Small intestine (tissue), 7 donors: ENCODE measurements at regions not wholly inside any gene's neighbourhood (a gene's known extent, or its start where the extent isn't known, plus 50 kb on each side); places are given as distances from the start of the nearest gene placed in this dataset.
"Not testable (repeated sequence)": the region's sequence is repeated elsewhere in the genome, so short reads cannot be mapped to it uniquely, and the experiment has no call there.

Experiments used
- DNase-seq, 2 donors: peaks; one replicate each; pipeline versions ENCODE4 v3.0.0 to v3.0.0-alpha.2; 2013
- FAIRE-seq: peaks from 2 replicates; lab custom pipeline; 2012; peaks lifted over from hg19 to GRCh38; lab: Jason Lieb, UNC
- H3K27ac ChIP-seq, 3 donors: one replicate each; pipeline ENCODE4 v1.5.1; 2013; ENCODE audit warnings: low read length in 2 of 3, mild to moderate bottlenecking in 2 of 3, control low read depth in 1 of 3, inconsistent platforms in 1 of 3, low read depth in 1 of 3, moderate library complexity in 1 of 3
- H3K27me3 ChIP-seq, 3 donors: one replicate each; pipeline ENCODE4 v1.6.1; 2013; ENCODE audit warnings: low read length in 3 of 3, inconsistent platforms in 1 of 3; ENCODE audit not compliant: control insufficient read depth in 3 of 3, insufficient read depth in 3 of 3
- H3K36me3 ChIP-seq, 3 donors: one replicate each; pipeline ENCODE4 v1.6.1; 2013; ENCODE audit warnings: low read length in 3 of 3, inconsistent platforms in 1 of 3, low read depth in 1 of 3, mild to moderate bottlenecking in 1 of 3, moderate library complexity in 1 of 3; ENCODE audit not compliant: control insufficient read depth in 3 of 3, insufficient read depth in 2 of 3
- H3K4me1 ChIP-seq, 3 donors: one replicate each; pipeline ENCODE4 v1.6.1; 2013; ENCODE audit warnings: low read length in 2 of 3, inconsistent platforms in 1 of 3, low read depth in 1 of 3, mild to moderate bottlenecking in 1 of 3, moderate library complexity in 1 of 3; ENCODE audit not compliant: control insufficient read depth in 3 of 3, insufficient read depth in 2 of 3
- H3K4me3 ChIP-seq, 3 donors: one replicate each; pipeline ENCODE4 v1.5.1; 2013; ENCODE audit warnings: low read length in 3 of 3, control low read depth in 1 of 3, inconsistent platforms in 1 of 3, low read depth in 1 of 3, mild to moderate bottlenecking in 1 of 3, moderate library complexity in 1 of 3
- H3K9me3 ChIP-seq, 2 donors: one replicate each; pipeline ENCODE4 v1.6.1; 2013; ENCODE audit warnings: low read depth in 1 of 2, low read length in 1 of 2; ENCODE audit not compliant: control insufficient read depth in 2 of 2, insufficient read depth in 1 of 2
- WGBS, 3 donors: extraction: QIAGEN DNeasy Blood & Tissue Kit; methylation state at CpG; one replicate each; pipeline ENCODE4 v1.1.7; 2013; 5-methylcytosine and 5-hydroxymethylcytosine counted together
- donor health status: healthy with polysubstance abuse.
- donor health status: control.
- donor health status: control.
- donor health status: Bipolar disorder and iron deficiency.
- donor health status: healthy.

DNA sequence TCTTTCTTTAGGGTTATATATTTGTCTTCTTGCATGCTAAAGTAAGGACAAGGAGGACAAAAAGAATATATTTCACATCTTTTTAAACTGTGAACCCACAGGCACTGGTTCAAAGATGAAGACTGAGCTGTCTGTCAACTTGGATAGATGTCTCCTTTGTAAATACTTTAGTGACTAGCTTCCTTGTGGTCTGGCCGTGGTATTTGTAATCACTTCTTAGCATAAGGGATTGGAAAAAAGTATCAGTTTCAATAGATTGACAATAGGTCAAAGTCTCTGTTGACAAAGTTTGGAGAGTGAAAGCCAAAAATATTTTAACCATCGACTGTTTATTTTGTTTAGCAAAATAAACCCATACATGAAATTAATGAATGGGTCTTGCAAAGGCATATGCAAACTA lies 91.4 kb downstream of the TMEM167A start:
- H3K27ac ChIP-seq: no peak overlapping the region
- H3K36me3 ChIP-seq: no peaks in the 10 kb centered on the region
- no peak overlapping the region for H3K4me3 ChIP-seq
- DNase-seq (no peak), FAIRE-seq (no peak)
- H3K9me3 ChIP-seq: no peaks in the 10 kb centered on the region
- WGBS, 3 donors: 8 to 27% (median 14%) methylated on average over 2 of the region's 2 CpGs
- no peaks in the 10 kb centered on the region for H3K4me1 ChIP-seq
- no peaks in the 10 kb centered on the region for H3K27me3 ChIP-seq

DNA sequence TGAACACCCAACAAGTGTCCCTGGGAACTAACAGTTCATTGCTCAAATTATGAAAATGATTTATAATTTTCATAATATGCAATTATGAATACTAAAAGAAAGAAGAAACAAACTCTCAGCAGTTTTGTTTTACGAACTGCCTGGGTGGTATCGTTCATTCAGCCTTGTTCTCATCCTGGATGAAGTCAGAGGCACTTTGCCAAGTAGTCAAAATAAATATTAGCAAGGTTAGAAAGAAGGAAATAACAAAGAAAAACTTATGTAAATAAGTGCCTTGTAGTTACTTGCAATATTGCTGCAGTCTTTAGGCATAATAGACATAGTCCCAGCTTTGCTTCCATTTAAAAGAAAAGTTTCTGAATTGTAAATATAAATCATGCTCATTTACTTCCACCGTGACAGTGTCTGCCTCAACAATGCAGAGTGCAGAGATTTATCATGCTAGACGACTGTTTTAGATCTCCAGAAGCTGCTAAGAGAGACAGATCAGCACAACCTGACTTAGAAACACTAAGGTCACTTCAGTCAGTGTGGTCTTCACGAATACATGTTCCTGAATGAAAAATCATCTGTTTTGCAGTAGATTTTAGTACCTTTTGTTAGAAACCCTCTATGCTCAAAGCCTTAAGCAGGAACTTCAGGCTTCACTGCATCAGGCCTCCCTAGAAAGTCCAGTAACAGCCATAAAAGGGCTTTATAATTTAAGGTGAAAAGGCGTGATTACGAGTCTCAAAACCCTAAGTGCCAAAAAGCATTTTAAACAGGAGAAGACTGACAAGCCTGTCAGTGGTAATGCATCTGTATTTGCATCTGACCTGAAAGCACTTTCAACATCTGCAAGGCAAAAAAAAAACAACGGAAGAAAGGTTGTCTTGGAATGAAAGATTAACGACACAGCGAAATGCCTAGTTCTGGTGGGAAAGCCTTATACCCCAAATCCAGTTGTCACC lies 92.1 kb downstream of the TMEM167A start:
- 55 to 60% (median 59%) methylated on average over 10 of the region's 10 CpGs for WGBS, 3 donors
- Histone ChIP-seq H3K27me3 (no peaks in the 10 kb centered on the region), H3K36me3 (no peaks in the 10 kb centered on the region), H3K4me1 (no peaks in the 10 kb centered on the region), H3K4me3 (no peak overlapping the region), H3K9me3 (no peaks in the 10 kb centered on the region), H3K27ac (no peak overlapping the region)
- no peak for FAIRE-seq
- no peak for DNase-seq

DNA sequence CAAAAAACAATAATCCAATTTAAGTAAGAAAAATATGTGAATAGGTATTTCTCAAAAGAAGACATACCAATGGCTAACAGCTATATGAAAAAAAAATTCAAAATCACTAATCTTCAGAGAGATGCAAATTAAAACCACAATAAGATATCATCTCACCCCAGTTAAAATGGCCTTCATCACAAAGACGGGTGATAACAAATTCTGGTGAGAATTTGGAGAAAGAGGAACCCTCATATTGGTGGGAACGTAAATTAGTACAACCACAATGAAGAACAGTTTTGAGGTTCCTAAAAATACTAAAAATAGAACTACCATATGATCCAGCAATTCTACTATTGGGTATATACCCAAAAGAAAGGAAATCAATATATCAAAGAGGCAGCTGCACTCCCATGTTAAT lies 94.3 kb downstream of the TMEM167A start:
- FAIRE-seq: no peak
- WGBS, 3 donors: 78 to 88% (median 79%) methylated on average over 2 of the region's 2 CpGs

DNA sequence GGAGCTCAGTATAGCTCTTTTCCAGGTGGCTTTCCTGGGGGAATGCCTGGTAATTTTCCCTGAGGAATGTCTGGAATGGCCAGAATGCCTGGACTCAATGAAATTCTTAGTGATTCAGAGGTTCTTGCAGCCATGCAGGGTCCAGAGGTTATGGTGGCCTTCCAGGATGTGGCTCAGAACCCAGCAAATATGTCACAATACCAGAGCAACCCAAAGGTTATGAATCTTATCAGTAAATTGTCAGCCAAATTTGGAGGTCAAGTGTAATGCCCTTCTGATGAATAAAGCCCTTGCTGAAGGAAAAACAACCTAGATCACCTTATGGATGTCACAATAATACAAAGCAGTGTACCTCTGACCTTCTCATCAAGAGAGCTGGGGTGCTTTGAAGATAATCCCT lies 100.3 kb downstream of the TMEM167A start:
- not testable (repeated sequence) for H3K36me3 ChIP-seq, H3K4me1 ChIP-seq, FAIRE-seq, H3K27ac ChIP-seq, DNase-seq, H3K4me3 ChIP-seq, H3K27me3 ChIP-seq
- H3K9me3 ChIP-seq: peaks cover 3 to 31% of the 10 kb centered on the region in 2 donors

More for the DNA sequence above, 94.3 kb downstream of the TMEM167A start:
- H3K36me3 ChIP-seq: no peaks in the 10 kb centered on the region
- peaks cover 0 to 3% of the 10 kb centered on the region in 2 donors for H3K9me3 ChIP-seq
- no peak overlapping the region for H3K27ac ChIP-seq
- DNase-seq: no peak
- no peaks in the 10 kb centered on the region for H3K4me1 ChIP-seq
- no peaks in the 10 kb centered on the region for H3K27me3 ChIP-seq
- no peak overlapping the region for H3K4me3 ChIP-seq

DNA sequence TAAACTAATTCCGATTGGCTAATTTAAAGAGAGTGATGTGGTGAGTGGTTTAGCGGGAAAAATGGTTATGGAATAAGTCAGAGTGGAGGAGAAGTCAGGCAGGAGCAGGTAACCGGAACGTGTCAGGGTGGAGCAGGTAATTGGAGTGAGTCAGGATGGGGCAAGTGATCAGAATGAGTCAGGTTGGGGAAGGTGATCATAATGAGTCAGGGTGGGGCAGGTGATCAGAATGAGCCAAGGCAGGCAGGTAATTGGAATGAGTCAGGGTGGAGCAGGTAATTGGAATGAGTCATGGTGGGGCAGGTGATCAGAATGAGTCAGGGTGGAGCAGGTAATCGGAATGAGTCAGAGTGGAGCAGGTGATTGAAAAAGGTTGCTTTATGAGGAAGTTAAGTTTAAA lies 101.4 kb downstream of the TMEM167A start:
- H3K4me3 ChIP-seq: no peak overlapping the region
- H3K9me3 ChIP-seq: peaks cover 3 to 31% of the 10 kb centered on the region in 2 donors
- FAIRE-seq (no peak), DNase-seq (peak in 1 of 2 donors; percentile 65)
- no peak overlapping the region for H3K27ac ChIP-seq
- WGBS, 3 donors: 52 to 83% (median 53%) methylated on average over 5 of the region's 5 CpGs
- no peaks in the 10 kb centered on the region for H3K4me1 ChIP-seq
- no peaks in the 10 kb centered on the region for H3K27me3 ChIP-seq
- H3K36me3 ChIP-seq: no peaks in the 10 kb centered on the region

DNA sequence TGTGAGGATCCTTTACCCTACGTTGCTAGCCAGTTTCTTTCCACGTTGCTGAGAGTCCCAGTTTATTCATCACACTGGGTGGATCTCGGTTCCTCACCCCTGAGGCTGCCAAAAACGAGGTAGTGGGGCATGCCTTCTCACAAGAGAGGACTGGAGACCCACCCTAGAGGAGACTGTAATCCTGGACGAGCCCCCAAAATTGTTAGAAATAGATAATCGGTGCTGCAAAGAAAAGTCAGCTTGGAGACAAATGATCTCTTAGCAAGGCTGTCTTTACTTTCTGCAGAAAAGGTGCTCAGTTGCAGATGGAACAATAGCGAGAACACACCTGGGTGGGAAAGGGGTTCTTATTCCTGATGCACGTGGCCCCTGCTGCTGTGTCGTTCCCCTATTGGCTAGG lies 101.8 kb downstream of the TMEM167A start:
- 73 to 84% (median 78%) methylated on average over 9 of the region's 9 CpGs for WGBS, 3 donors
- no peaks in the 10 kb centered on the region for H3K4me1 ChIP-seq
- H3K9me3 ChIP-seq: peaks cover 3 to 31% of the 10 kb centered on the region in 2 donors
- H3K4me3 ChIP-seq: no peak overlapping the region
- no peak overlapping the region for H3K27ac ChIP-seq
- no peaks in the 10 kb centered on the region for H3K27me3 ChIP-seq
- no peak for DNase-seq
- H3K36me3 ChIP-seq: no peaks in the 10 kb centered on the region
- FAIRE-seq: no peak

DNA sequence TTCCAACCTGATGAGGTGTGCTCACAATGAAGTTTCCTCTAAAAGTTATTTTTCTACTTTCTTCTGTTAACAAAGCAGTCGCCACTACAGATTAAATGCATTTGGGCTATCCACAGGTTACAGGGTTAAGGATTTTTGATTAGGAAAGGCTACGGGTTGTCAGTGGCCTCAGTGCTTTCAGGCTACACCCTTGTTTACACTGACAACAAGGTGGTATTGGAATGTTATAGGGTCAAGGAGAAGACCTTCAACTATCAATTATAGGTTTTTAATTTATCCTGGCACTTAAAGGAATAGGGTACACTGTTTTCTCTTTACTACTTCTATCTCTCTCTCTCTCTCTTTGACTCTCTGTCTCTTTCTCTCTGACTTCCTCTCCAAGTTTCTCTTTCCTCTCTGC lies 102.8 kb downstream of the TMEM167A start:
- FAIRE-seq, H3K4me1 ChIP-seq, H3K27ac ChIP-seq, H3K27me3 ChIP-seq, DNase-seq, H3K36me3 ChIP-seq, H3K4me3 ChIP-seq: not testable (repeated sequence)
- peaks cover 3 to 28% of the 10 kb centered on the region in 2 donors for H3K9me3 ChIP-seq
- 71 to 87% (median 81%) methylated on average over 2 of the region's 2 CpGs for WGBS, 3 donors

DNA sequence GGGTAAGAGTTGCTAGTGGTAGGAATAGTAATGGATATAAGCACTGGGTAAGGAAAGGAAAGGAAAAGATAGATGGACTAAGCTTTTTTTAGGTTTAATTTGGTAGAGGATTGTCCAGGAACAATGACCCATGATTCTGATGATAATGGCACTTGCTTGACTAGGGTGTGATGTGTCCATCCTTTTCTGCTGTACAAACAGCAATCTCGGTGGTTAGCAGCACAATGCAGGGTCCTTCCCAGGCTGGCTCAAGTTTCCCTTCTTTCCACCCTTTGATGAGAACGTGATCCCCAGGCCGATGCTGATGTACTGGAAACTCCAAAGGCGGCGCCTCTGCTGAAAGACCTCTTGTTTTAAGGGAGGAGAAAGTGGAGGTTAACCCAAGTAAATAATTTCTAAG lies 105.3 kb downstream of the TMEM167A start:
- H3K27ac ChIP-seq: no peak overlapping the region
- FAIRE-seq: no peak
- H3K4me3 ChIP-seq: no peak overlapping the region

More for the DNA sequence above, 105.3 kb downstream of the TMEM167A start:
- 94 to 97% (median 96%) methylated on average over 5 of the region's 5 CpGs for WGBS, 3 donors
- Histone ChIP-seq H3K9me3 (peaks cover 3 to 27% of the 10 kb centered on the region in 2 donors), H3K27me3 (no peaks in the 10 kb centered on the region), H3K36me3 (no peaks in the 10 kb centered on the region), H3K4me1 (no peaks in the 10 kb centered on the region)
- no peak for DNase-seq
